HT-29 (cell line): ENCODE measurements at regions not wholly inside any gene's neighbourhood (a gene's known extent, or its start where the extent isn't known, plus 50 kb on each side); places are given as distances from the start of the nearest gene placed in this dataset. TPM values are rescaled to one million over a fixed set of nuclear protein-coding genes. Genes with fewer than 3 reads are reported as not detected.

Source experiments
- DNase-seq: peaks from one replicate; pipeline ENCODE4 v3.0.0-alpha.2; 2015; ENCODE audit warnings: low spot score
- small RNA-seq: library from RNA; depleted of rRNA; stranded (forward); fragments of <200 nt; gene quantifications from one replicate; pipeline ENCODE3, GENCODE V24; 2014

- DNase-seq: no peak
Observed at GRCh38 chr16:47779201-47780016, 318.3 kb downstream of the PHKB start.

GRCh38 chr16:47778106-47778801 is 317.1 kb downstream of the PHKB start:
- no peak for DNase-seq

- DNase-seq: no peak
Observed at GRCh38 chr16:47777220-47777619, 316.1 kb downstream of the PHKB start.

GRCh38 chr16:47774661-47775060 is 313.5 kb downstream of the PHKB start:
- DNase-seq: peak; percentile 83

- DNase-seq: no peak
Observed at GRCh38 chr16:47753659-47754058, 292.5 kb downstream of the PHKB start.

Small RNAs in the stretch of these regions (small RNA-seq; reads per million reads assigned to genes)
- not detected for gene AC141846.1
